Testis (tissue), 2 donors: ENCODE measurements at regions not wholly inside any gene's neighbourhood (a gene's known extent, or its start where the extent isn't known, plus 50 kb on each side); places are given as distances from the start of the nearest gene placed in this dataset.

ENCODE experiments used
- CTCF ChIP-seq, 3 experiments: fragments of 450-650 bp in 2 of 3; fragments of 200-600 bp in 1 of 3; sonication (generic) in 1 of 3; IDR thresholded peaks; one replicate each; pipeline ENCODE4 v1.5.1; 2016 to 2019; ENCODE audit warnings: antibody characterized with exemption in 3 of 3, mild to moderate bottlenecking in 2 of 3, moderate library complexity in 1 of 3
- POLR2A ChIP-seq: fragments of 450-650 bp; IDR thresholded peaks from one replicate; pipeline ENCODE4 v1.6.1; 2017; ENCODE audit warnings: antibody characterized with exemption, mild to moderate bottlenecking, moderate library complexity

GRCh38 chr7:109402107-109402506 lies 832.4 kb downstream of the DNAJB9 start:
- TF ChIP-seq CTCF (IDR thresholded peaks at IDR 0.05) (no peak), POLR2A (no peak)
